B cell (primary cell): ENCODE measurements at regions not wholly inside any gene's neighbourhood (a gene's known extent, or its start where the extent isn't known, plus 50 kb on each side); places are given as distances from the start of the nearest gene placed in this dataset.
"Not testable (repeated sequence)": the region's sequence is repeated elsewhere in the genome, so short reads cannot be mapped to it uniquely, and the experiment has no call there.

Experiments used
- ATAC-seq: fragments of 200-7000 bp; cut with Tn5 transposase; one replicate; pipeline ENCODE4 v1.10.0; 2021; ENCODE audit warnings: low read depth, mild to moderate bottlenecking, moderate number of reproducible peaks, moderate library complexity
- CTCF ChIA-PET: fragments of 350-600 bp; sonication (Branson Sonifier 250); formaldehyde crosslinking; loops from one replicate; lab custom pipeline; 2021; ENCODE audit warnings: antibody characterized with exemption, inconsistent platforms; lab: Charles Lee
- POLR2A ChIA-PET: fragments of 350-600 bp; sonication (Branson Sonifier 250); formaldehyde crosslinking; loops from one replicate; lab custom pipeline; 2021; ENCODE audit warnings: antibody characterized with exemption; lab: Charles Lee
- DNase-seq: peaks from one replicate; pipeline ENCODE4 v3.0.0; 2013
- H2AFZ ChIP-seq: 2 replicates; pipeline ENCODE4 v1.6.1; 2012; ENCODE audit warnings: mild to moderate bottlenecking, low read depth, low read length; ENCODE audit not compliant: insufficient read depth, poor library complexity, severe bottlenecking
- H3K27ac ChIP-seq, 2 donors: 1 replicate in 1 of 2; 2 replicates in 1 of 2; pipeline ENCODE4 v1.5.1; 2012 to 2013; ENCODE audit warnings: low read length in 2 of 2, mild to moderate bottlenecking in 2 of 2, moderate library complexity in 1 of 2
- H3K27me3 ChIP-seq, 4 experiments: fragments of 200-600 bp in 1 of 4; sonication (generic) in 1 of 4; replicated peaks in 1 of 4; 1 replicate in 2 of 4; 2 replicates in 2 of 4; pipeline versions ENCODE4 v1.6.1 to v1.7.0; 2013 to 2016; ENCODE audit warnings: low read length in 3 of 4, mild to moderate bottlenecking in 2 of 4, mixed read lengths in 1 of 4, moderate library complexity in 1 of 4; ENCODE audit not compliant: insufficient read depth in 4 of 4, control insufficient read depth in 3 of 4; ENCODE audit errors: control extremely low read depth in 1 of 4
- H3K36me3 ChIP-seq, 2 experiments: replicated peaks in 1 of 2; 1 replicate in 1 of 2; 2 replicates in 1 of 2; pipeline versions ENCODE4 v1.6.1 to v1.7.1; 2013; ENCODE audit warnings: low read length in 1 of 2; ENCODE audit not compliant: insufficient read depth in 2 of 2, control insufficient read depth in 1 of 2; ENCODE audit errors: control extremely low read depth in 1 of 2, extremely low read depth in 1 of 2
- H3K4me1 ChIP-seq, 2 donors: fragments of 200-600 bp in 1 of 2; sonication (generic) in 1 of 2; 1 replicate in 1 of 2; 2 replicates in 1 of 2; pipeline versions ENCODE4 v1.5.1 to v1.6.1; 2013 to 2017; ENCODE audit warnings: low read length in 2 of 2; ENCODE audit not compliant: control insufficient read depth in 2 of 2, insufficient read depth in 2 of 2
- H3K4me2 ChIP-seq: replicated peaks from 2 replicates; pipeline ENCODE3; 2012; ENCODE audit warnings: mild to moderate bottlenecking, low read depth, low read length; ENCODE audit not compliant: poor library complexity, severe bottlenecking
- H3K4me3 ChIP-seq, 5 experiments: fragments of 200-600 bp in 1 of 5; sonication (generic) in 1 of 5; 1 replicate in 3 of 5; 2 replicates in 2 of 5; pipeline versions ENCODE4 v1.5.1 to v1.7.0; 2011 to 2016; ENCODE audit warnings: low read length in 4 of 5, mild to moderate bottlenecking in 4 of 5, low read depth in 2 of 5, control low read depth in 1 of 5, moderate library complexity in 1 of 5; ENCODE audit not compliant: insufficient read depth in 1 of 5; ENCODE audit errors: control extremely low read depth in 1 of 5, extremely low read depth in 1 of 5
- H3K79me2 ChIP-seq: fragments of 200-600 bp; sonication (generic); one replicate; pipeline ENCODE4 v1.6.0; 2016; ENCODE audit warnings: low read length; ENCODE audit not compliant: control insufficient read depth, insufficient read depth
- H3K9ac ChIP-seq: fragments of 200-600 bp; sonication (generic); 2 replicates; pipeline ENCODE4 v1.6.1; 2017; ENCODE audit warnings: mild to moderate bottlenecking, low read length, moderate library complexity
- H3K9me3 ChIP-seq, 3 donors: one replicate each; pipeline versions ENCODE4 v1.6.1 to v1.7.1; 2013; ENCODE audit warnings: low read length in 2 of 3; ENCODE audit not compliant: control insufficient read depth in 2 of 3, insufficient read depth in 1 of 3; ENCODE audit errors: control extremely low read depth in 1 of 3
- H4K20me1 ChIP-seq: 2 replicates; pipeline ENCODE4 v1.6.0; 2012; ENCODE audit warnings: mild to moderate bottlenecking, low read length; ENCODE audit not compliant: insufficient read depth, control insufficient read depth, poor library complexity, severe bottlenecking
- H3K27ac Mint-ChIP-seq: one replicate; pipeline ENCODE4 v1.8.0; 2021; ENCODE audit warnings: mixed read lengths
- H3K27me3 Mint-ChIP-seq: one replicate; pipeline ENCODE4 v1.8.0; 2021; ENCODE audit warnings: mixed read lengths
- H3K4me1 Mint-ChIP-seq: one replicate; pipeline ENCODE4 v1.8.0; 2021; ENCODE audit warnings: mixed read lengths
- H3K4me3 Mint-ChIP-seq: one replicate; pipeline ENCODE4 v1.8.0; 2021; ENCODE audit warnings: mixed read lengths
- H3K9me3 Mint-ChIP-seq: one replicate; pipeline ENCODE4 v1.8.0; 2022; ENCODE audit warnings: mixed read lengths; ENCODE audit not compliant: insufficient read depth
- EZH2 ChIP-seq: IDR thresholded peaks from 2 replicates; pipeline ENCODE4 v1.6.1; 2012; ENCODE audit warnings: borderline replicate concordance, low read depth, mild to moderate bottlenecking, moderate library complexity, low read length; ENCODE audit not compliant: insufficient read depth, poor library complexity, severe bottlenecking
- WGBS: methylation state at CpG from one replicate; pipeline ENCODE4 v1.1.5; 2013; ENCODE audit warnings: missing lambda C conversion rate; ENCODE audit not compliant: insufficient coverage; 5-methylcytosine and 5-hydroxymethylcytosine counted together
- intact Hi-C: fragments of 100-400 bp; cut with micrococcal nuclease; formaldehyde crosslinking; loops from one replicate; pipeline ENCODE4 v1.10.0; 2022
- TF ChIP-seq, protein P1 (sequence below): fragments of 200-600 bp; IDR thresholded peaks from one replicate; pipeline ENCODE4 v1.8.0; 2022; ENCODE audit warnings: antibody characterized with exemption, mild to moderate bottlenecking

- Histone ChIP-seq H4K20me1 (no peaks in the 10 kb centered on the region), H3K4me3 (no peak overlapping the region), H3K79me2 (no peaks in the 10 kb centered on the region), H3K9me3 (no peaks in the 10 kb centered on the region), H3K4me1 (no peaks in the 10 kb centered on the region), H3K4me2 (no peak overlapping the region), H2AFZ (no peak overlapping the region), H3K27ac (no peak overlapping the region), H3K27me3 (no peaks in the 10 kb centered on the region), H3K36me3 (no peaks in the 10 kb centered on the region), H3K9ac (no peak overlapping the region)
- no peak for ATAC-seq
- Mint-ChIP-seq H3K4me1 (no peaks in the 10 kb centered on the region), H3K9me3 (no peaks in the 10 kb centered on the region), H3K27ac (no peak overlapping the region), H3K27me3 (peaks cover 3% of the 10 kb centered on the region), H3K4me3 (no peak overlapping the region)
- intact Hi-C loops = no loop called here
- WGBS = 20% methylated on average over 1 of the region's 7 CpGs
- no peak for DNase-seq
- TF ChIP-seq EZH2 = no peak
- TF ChIP-seq, protein P1, sequence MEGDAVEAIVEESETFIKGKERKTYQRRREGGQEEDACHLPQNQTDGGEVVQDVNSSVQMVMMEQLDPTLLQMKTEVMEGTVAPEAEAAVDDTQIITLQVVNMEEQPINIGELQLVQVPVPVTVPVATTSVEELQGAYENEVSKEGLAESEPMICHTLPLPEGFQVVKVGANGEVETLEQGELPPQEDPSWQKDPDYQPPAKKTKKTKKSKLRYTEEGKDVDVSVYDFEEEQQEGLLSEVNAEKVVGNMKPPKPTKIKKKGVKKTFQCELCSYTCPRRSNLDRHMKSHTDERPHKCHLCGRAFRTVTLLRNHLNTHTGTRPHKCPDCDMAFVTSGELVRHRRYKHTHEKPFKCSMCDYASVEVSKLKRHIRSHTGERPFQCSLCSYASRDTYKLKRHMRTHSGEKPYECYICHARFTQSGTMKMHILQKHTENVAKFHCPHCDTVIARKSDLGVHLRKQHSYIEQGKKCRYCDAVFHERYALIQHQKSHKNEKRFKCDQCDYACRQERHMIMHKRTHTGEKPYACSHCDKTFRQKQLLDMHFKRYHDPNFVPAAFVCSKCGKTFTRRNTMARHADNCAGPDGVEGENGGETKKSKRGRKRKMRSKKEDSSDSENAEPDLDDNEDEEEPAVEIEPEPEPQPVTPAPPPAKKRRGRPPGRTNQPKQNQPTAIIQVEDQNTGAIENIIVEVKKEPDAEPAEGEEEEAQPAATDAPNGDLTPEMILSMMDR = no peak
- CTCF ChIA-PET = interaction anchor here (0.6 kb wide), 1 partner anchor 928 kb away, joined by 3 read pairs; no protein-coding TSS in a partner anchor
- POLR2A ChIA-PET = no interaction called here
Measured at GRCh38 chrX:19225909-19226308, 103.6 kb upstream of the ADGRG2 start.

- H3K4me1 Mint-ChIP-seq, H3K9ac ChIP-seq, DNase-seq, H3K4me3 ChIP-seq, intact Hi-C loops, H3K9me3 Mint-ChIP-seq, H3K36me3 ChIP-seq, H3K4me3 Mint-ChIP-seq, H4K20me1 ChIP-seq, H3K27ac ChIP-seq, ATAC-seq, H3K4me2 ChIP-seq, H3K9me3 ChIP-seq, H3K27me3 ChIP-seq, H3K27me3 Mint-ChIP-seq, CTCF ChIA-PET, H3K27ac Mint-ChIP-seq, POLR2A ChIA-PET, H3K79me2 ChIP-seq, H2AFZ ChIP-seq, H3K4me1 ChIP-seq: not testable (repeated sequence)
- WGBS = no CpG with 5 or more reads among the region's 4 CpGs
Measured at GRCh38 chrX:19229896-19230295, 107.6 kb upstream of the ADGRG2 start.
